ENCODE measurements at regions not wholly inside any gene's neighbourhood (a gene's known extent, or its start where the extent isn't known, plus 50 kb on each side); places are given as distances from the start of the nearest gene placed in this dataset.

- TF ChIP-seq, protein P1, sequence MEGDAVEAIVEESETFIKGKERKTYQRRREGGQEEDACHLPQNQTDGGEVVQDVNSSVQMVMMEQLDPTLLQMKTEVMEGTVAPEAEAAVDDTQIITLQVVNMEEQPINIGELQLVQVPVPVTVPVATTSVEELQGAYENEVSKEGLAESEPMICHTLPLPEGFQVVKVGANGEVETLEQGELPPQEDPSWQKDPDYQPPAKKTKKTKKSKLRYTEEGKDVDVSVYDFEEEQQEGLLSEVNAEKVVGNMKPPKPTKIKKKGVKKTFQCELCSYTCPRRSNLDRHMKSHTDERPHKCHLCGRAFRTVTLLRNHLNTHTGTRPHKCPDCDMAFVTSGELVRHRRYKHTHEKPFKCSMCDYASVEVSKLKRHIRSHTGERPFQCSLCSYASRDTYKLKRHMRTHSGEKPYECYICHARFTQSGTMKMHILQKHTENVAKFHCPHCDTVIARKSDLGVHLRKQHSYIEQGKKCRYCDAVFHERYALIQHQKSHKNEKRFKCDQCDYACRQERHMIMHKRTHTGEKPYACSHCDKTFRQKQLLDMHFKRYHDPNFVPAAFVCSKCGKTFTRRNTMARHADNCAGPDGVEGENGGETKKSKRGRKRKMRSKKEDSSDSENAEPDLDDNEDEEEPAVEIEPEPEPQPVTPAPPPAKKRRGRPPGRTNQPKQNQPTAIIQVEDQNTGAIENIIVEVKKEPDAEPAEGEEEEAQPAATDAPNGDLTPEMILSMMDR (conservative IDR thresholded peaks at IDR 0.05; ENCODE audit: low read length), result no peak
- no peak for DNase-seq (ENCODE audit: low read depth)
- no peak overlapping the region for H3K4me3 ChIP-seq (ENCODE audit: low read length)
Observed at GRCh38 chrX:13112499-13112898, 68.1 kb upstream of the FAM9C start.

DNA sequence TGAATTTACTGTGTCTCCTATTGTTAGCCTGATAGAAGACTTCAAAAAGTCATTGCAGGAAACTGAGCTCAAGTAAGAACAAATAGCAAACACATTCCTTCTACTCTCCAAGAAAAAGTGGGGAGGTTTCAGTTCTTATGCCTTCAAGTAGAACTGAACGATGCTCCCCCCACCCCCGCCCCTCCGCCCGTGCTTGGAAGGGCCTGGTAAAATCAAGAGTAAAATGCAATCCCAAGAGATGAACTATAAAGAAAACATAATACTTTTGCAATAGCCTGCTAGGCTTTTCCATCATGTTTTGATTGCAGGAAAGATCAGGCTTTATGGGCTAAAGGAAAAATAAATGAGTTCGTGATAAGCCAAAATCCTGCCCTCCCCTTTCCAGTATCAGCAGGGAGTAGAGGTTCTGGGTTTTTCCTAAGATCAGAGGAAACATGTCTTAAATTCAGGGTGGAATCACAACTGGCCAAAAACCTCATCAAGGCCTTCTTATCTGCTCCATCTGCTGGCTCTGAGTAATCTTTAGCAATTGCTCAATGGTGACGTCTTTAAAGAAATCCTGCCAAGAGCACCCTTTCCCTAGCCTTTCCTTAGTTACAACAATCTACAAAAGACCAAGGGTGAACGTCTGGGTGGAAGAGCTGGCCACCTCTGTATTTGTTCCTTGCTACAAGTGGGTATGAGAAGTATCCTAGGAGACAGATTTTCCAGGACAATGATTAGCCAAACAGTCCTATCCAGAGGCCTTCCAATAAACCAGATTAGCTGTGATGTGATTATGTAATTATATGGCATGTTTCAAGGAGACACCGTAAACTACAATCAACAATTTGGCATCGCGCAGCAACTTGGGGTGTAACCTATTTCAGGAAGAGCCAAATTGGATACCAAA lies 66.3 kb upstream of the FAM9C start:
- DNase-seq (ENCODE audit: low read depth), result peak; percentile 88
- TF ChIP-seq, protein P1 (conservative IDR thresholded peaks at IDR 0.05; ENCODE audit: low read length), result no peak
- H3K4me3 ChIP-seq (ENCODE audit: low read length), result no peak overlapping the region

DNA sequence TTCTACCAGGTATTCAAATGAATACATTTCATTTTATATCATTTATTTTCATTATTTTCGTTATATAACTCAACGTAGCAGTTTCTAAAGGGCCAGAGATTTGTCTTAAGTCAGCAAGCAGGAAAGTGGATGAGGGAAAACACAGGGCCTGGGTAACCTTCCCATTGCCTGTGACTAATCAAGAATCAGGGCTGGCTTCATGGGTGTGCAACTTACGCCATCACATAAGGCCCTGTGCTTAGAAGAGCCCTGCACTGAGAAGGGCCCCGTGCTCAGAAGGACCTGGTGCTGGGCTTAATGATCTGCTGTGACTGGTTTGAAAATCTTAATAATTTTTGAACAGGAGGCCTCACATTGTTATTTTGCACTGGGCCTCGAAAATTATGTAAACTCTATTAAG lies 65.4 kb upstream of the FAM9C start:
- H3K4me3 ChIP-seq (ENCODE audit: low read length), result no peak overlapping the region
- DNase-seq (ENCODE audit: low read depth), result no peak
- TF ChIP-seq, protein P1 (conservative IDR thresholded peaks at IDR 0.05; ENCODE audit: low read length), result no peak

- no peak for DNase-seq (ENCODE audit: low read depth)
- H3K4me3 ChIP-seq (ENCODE audit: low read length), result no peak overlapping the region
- TF ChIP-seq, protein P1 (conservative IDR thresholded peaks at IDR 0.05; ENCODE audit: low read length), result no peak
Observed at GRCh38 chrX:13103914-13104274, 59.5 kb upstream of the FAM9C start.

DNA sequence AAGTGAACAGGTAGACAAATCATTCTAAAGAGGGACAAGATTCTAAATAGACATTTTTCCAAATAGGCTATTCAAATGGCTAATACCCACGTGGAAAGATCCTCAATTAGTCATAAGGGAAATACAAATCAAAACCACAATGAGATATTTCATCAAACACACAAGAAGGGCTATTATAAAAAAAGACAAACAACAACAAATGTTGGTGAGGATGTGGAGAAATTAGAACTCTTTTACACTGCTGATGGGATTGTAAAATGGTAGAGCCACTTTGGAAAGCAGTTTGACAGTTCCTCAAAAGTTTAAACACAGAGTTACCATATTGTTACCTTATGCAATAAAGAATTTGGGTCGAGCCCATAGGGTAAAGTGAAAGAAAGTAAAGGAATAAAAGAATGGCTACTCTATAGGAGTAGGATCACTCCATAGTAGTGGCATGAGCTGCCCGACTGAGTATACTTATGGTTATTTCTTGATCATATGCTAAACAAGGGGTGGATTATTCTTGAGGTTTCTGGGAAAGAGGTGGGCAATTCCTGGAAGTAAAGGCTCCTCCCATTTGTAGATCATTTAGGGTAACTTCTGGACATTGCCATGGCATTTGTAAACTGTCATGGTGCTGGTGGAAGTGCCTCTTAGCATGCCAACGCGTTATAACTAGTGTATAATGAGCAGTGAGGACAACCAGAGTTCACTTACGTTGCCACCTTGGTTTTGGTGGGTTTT lies 58.9 kb upstream of the FAM9C start:
- DNase-seq (ENCODE audit: low read depth), result no peak
- TF ChIP-seq, protein P1 (conservative IDR thresholded peaks at IDR 0.05; ENCODE audit: low read length), result no peak
- H3K4me3 ChIP-seq (ENCODE audit: low read length), result no peak overlapping the region

GRCh38 chrX:13102636-13103035 lies 58.2 kb upstream of the FAM9C start:
- peak; percentile 59 for DNase-seq (ENCODE audit: low read depth)
- H3K4me3 ChIP-seq (ENCODE audit: low read length), result no peak overlapping the region
- TF ChIP-seq, protein P1 (conservative IDR thresholded peaks at IDR 0.05; ENCODE audit: low read length), result no peak
